IPS-18a (cell line): ENCODE measurements at regions not wholly inside any gene's neighbourhood (a gene's known extent, or its start where the extent isn't known, plus 50 kb on each side); places are given as distances from the start of the nearest gene placed in this dataset.

Experiments
- H3K27ac ChIP-seq: one replicate; pipeline ENCODE4 v1.5.1; 2013; ENCODE audit warnings: low read length
- H3K27me3 ChIP-seq: one replicate; pipeline ENCODE4 v1.6.1; 2013; ENCODE audit warnings: mild to moderate bottlenecking, low read length; ENCODE audit not compliant: control insufficient read depth, insufficient read depth
- H3K36me3 ChIP-seq: one replicate; pipeline ENCODE4 v1.6.1; 2013; ENCODE audit warnings: low read depth, low read length; ENCODE audit not compliant: control insufficient read depth
- H3K4me1 ChIP-seq: one replicate; pipeline ENCODE4 v1.6.1; 2013; ENCODE audit warnings: low read depth, low read length; ENCODE audit not compliant: control insufficient read depth
- H3K4me3 ChIP-seq: one replicate; pipeline ENCODE4 v1.5.1; 2013; ENCODE audit warnings: low read length
- H3K9ac ChIP-seq: one replicate; pipeline ENCODE4 v1.6.1; 2013; ENCODE audit warnings: mild to moderate bottlenecking, low read length, moderate library complexity
- H3K9me3 ChIP-seq: one replicate; pipeline ENCODE4 v1.6.1; 2013; ENCODE audit warnings: low read depth, low read length; ENCODE audit not compliant: control insufficient read depth

DNA sequence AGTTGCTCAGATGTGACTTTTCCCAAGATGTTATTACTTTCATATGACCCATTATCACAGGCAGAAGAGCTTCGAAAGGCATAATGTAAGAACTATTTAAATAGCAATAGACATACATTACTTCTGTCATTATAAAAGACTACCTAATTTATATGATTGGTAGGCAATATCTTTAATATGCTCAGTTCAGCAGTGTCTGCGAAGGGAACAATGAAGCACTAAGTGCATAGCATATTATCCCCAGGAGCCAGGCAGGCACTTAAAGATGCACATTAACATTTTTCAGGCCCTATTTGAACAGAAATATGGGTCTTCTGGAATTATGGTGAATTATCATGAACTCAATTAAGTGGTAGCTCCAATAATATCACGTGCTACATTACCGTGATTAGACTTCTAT is 217.8 kb downstream of the EPM2A start:
- H3K27ac ChIP-seq: no peak overlapping the region
- H3K9me3 ChIP-seq: no peaks in the 10 kb centered on the region
- H3K4me3 ChIP-seq: no peak overlapping the region
- no peaks in the 10 kb centered on the region for H3K27me3 ChIP-seq
- H3K9ac ChIP-seq: no peak overlapping the region
- no peaks in the 10 kb centered on the region for H3K4me1 ChIP-seq
- no peaks in the 10 kb centered on the region for H3K36me3 ChIP-seq

GRCh38 chr6:145525038-145525437 is 210.3 kb downstream of the EPM2A start:
- no peak overlapping the region for H3K9ac ChIP-seq
- no peaks in the 10 kb centered on the region for H3K9me3 ChIP-seq
- H3K4me3 ChIP-seq: no peak overlapping the region
- H3K36me3 ChIP-seq: no peaks in the 10 kb centered on the region
- peaks cover 6% of the 10 kb centered on the region for H3K4me1 ChIP-seq
- peaks cover 27% of the 10 kb centered on the region for H3K27me3 ChIP-seq
- H3K27ac ChIP-seq: no peak overlapping the region

DNA sequence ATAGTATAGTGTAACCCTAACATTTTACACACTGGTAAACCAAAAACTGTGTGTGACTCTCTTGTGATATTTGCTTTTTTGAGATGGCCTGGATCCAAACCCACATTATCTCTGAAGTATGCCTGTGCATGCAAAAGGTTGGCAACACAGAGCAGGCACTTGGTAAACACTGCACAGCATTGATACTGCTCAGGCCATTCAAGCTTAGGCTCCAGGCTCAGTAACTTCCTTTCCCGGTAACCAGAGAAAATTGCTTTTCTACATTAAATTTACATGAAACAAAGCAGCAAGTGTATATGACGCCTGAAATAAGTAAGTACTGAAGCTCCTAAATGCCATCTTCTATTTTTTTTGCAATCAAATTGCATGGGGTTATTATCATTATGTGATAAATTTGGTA is 205.7 kb downstream of the EPM2A start:
- no peaks in the 10 kb centered on the region for H3K9me3 ChIP-seq
- H3K27ac ChIP-seq: no peak overlapping the region
- no peak overlapping the region for H3K9ac ChIP-seq
- no peak overlapping the region for H3K4me3 ChIP-seq
- H3K36me3 ChIP-seq: no peaks in the 10 kb centered on the region
- H3K4me1 ChIP-seq: peaks cover 40% of the 10 kb centered on the region
- H3K27me3 ChIP-seq: peaks cover 71% of the 10 kb centered on the region

DNA sequence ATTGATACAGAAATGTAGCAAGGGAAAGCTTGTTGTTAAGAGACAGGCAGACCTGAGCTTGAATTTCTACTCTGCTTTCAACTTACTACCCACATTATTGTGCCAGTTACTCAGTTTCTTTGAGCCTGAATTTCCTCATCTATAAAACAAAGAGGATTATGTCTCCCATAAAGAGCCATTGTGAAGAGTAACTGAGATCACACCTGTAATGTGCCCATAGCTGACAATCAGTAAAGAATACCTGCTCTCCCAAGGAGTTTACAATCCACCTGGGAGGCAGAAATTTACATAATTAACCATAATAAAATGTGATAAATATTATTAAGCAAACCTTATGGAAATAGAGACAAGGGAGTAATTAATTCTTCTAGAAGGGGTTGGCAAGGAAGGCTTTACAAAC is 204.9 kb downstream of the EPM2A start:
- Histone ChIP-seq H3K27me3 (peaks cover 80% of the 10 kb centered on the region), H3K4me1 (peaks cover 40% of the 10 kb centered on the region), H3K27ac (no peak overlapping the region), H3K4me3 (no peak overlapping the region), H3K9ac (no peak overlapping the region), H3K36me3 (no peaks in the 10 kb centered on the region), H3K9me3 (no peaks in the 10 kb centered on the region)

GRCh38 chr6:145531032-145531431 is 204.3 kb downstream of the EPM2A start:
- no peak overlapping the region for H3K9ac ChIP-seq
- no peaks in the 10 kb centered on the region for H3K9me3 ChIP-seq
- H3K4me3 ChIP-seq: no peak overlapping the region
- H3K4me1 ChIP-seq: peaks cover 40% of the 10 kb centered on the region
- H3K27ac ChIP-seq: no peak overlapping the region
- no peaks in the 10 kb centered on the region for H3K36me3 ChIP-seq
- H3K27me3 ChIP-seq: peaks cover 85% of the 10 kb centered on the region

- Histone ChIP-seq H3K9ac (no peak overlapping the region), H3K9me3 (no peaks in the 10 kb centered on the region), H3K27ac (no peak overlapping the region), H3K4me3 (peak overlapping the region; percentile 1), H3K27me3 (peaks cover 87% of the 10 kb centered on the region), H3K4me1 (peaks cover 40% of the 10 kb centered on the region), H3K36me3 (no peaks in the 10 kb centered on the region)
Measured at GRCh38 chr6:145531822-145532221, 203.5 kb downstream of the EPM2A start.

GRCh38 chr6:145532361-145532760 is 203.0 kb downstream of the EPM2A start:
- Histone ChIP-seq H3K27me3 (peaks cover 87% of the 10 kb centered on the region), H3K4me3 (peak overlapping the region; percentile 19), H3K36me3 (no peaks in the 10 kb centered on the region), H3K27ac (no peak overlapping the region), H3K4me1 (peaks cover 40% of the 10 kb centered on the region), H3K9me3 (no peaks in the 10 kb centered on the region), H3K9ac (no peak overlapping the region)

- no peak overlapping the region for H3K27ac ChIP-seq
Measured at GRCh38 chr6:145534989-145535388, 200.3 kb downstream of the EPM2A start.

GRCh38 chr6:145538989-145539388 is 196.3 kb downstream of the EPM2A start:
- Histone ChIP-seq H3K27ac (no peak overlapping the region), H3K27me3 (peaks cover 22% of the 10 kb centered on the region), H3K4me1 (no peaks in the 10 kb centered on the region), H3K9ac (no peak overlapping the region), H3K9me3 (no peaks in the 10 kb centered on the region), H3K4me3 (no peak overlapping the region), H3K36me3 (no peaks in the 10 kb centered on the region)

More at GRCh38 chr6:145534989-145535388, 200.3 kb downstream of the EPM2A start:
- H3K4me1 ChIP-seq: peaks cover 34% of the 10 kb centered on the region
- H3K36me3 ChIP-seq: no peaks in the 10 kb centered on the region
- no peak overlapping the region for H3K9ac ChIP-seq
- H3K9me3 ChIP-seq: no peaks in the 10 kb centered on the region
- peaks cover 60% of the 10 kb centered on the region for H3K27me3 ChIP-seq
- no peak overlapping the region for H3K4me3 ChIP-seq

DNA sequence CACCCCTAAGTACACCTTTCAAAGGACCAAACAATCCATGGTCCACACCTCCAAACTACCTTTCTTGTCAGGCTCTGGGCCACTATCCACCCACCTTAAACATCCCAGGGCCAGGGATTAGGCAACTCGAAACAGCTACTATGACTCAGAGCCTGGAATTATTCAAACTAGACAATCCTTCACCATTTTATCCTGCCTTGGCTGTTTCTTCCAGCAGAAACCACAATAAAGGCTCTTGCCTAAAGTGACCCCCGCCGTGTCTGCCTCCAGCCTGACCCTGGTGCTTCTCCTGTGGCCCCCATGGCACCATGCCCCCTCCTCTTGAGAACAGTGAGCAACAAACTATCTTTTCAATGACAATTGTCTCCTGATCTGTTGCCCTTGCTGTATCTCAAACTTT is 195.5 kb downstream of the EPM2A start:
- Histone ChIP-seq H3K9ac (no peak overlapping the region), H3K4me3 (no peak overlapping the region), H3K27ac (no peak overlapping the region), H3K27me3 (peaks cover 14% of the 10 kb centered on the region), H3K9me3 (no peaks in the 10 kb centered on the region), H3K4me1 (no peaks in the 10 kb centered on the region), H3K36me3 (no peaks in the 10 kb centered on the region)

GRCh38 chr6:145540741-145541140 is 194.6 kb downstream of the EPM2A start:
- Histone ChIP-seq H3K9ac (no peak overlapping the region), H3K9me3 (no peaks in the 10 kb centered on the region), H3K36me3 (no peaks in the 10 kb centered on the region)

GRCh38 chr6:145544041-145544440 is 191.3 kb downstream of the EPM2A start:
- H3K36me3 ChIP-seq: no peaks in the 10 kb centered on the region
- H3K4me3 ChIP-seq: no peak overlapping the region
- no peaks in the 10 kb centered on the region for H3K27me3 ChIP-seq
- no peaks in the 10 kb centered on the region for H3K4me1 ChIP-seq
- no peak overlapping the region for H3K9ac ChIP-seq
- no peak overlapping the region for H3K27ac ChIP-seq
- H3K9me3 ChIP-seq: no peaks in the 10 kb centered on the region

More at GRCh38 chr6:145540741-145541140, 194.6 kb downstream of the EPM2A start:
- Histone ChIP-seq H3K4me1 (no peaks in the 10 kb centered on the region), H3K27me3 (peaks cover 4% of the 10 kb centered on the region), H3K4me3 (no peak overlapping the region), H3K27ac (no peak overlapping the region)
